Right forelimb (tissue), 1 donor: ENCODE measurements at regions not wholly inside any gene's neighbourhood (a gene's known extent, or its start where the extent isn't known, plus 50 kb on each side); places are given as distances from the start of the nearest gene placed in this dataset.

Experiments
- DNase-seq: peaks from one replicate; pipeline ENCODE4 v3.0.0-alpha.2; 2018

DNA sequence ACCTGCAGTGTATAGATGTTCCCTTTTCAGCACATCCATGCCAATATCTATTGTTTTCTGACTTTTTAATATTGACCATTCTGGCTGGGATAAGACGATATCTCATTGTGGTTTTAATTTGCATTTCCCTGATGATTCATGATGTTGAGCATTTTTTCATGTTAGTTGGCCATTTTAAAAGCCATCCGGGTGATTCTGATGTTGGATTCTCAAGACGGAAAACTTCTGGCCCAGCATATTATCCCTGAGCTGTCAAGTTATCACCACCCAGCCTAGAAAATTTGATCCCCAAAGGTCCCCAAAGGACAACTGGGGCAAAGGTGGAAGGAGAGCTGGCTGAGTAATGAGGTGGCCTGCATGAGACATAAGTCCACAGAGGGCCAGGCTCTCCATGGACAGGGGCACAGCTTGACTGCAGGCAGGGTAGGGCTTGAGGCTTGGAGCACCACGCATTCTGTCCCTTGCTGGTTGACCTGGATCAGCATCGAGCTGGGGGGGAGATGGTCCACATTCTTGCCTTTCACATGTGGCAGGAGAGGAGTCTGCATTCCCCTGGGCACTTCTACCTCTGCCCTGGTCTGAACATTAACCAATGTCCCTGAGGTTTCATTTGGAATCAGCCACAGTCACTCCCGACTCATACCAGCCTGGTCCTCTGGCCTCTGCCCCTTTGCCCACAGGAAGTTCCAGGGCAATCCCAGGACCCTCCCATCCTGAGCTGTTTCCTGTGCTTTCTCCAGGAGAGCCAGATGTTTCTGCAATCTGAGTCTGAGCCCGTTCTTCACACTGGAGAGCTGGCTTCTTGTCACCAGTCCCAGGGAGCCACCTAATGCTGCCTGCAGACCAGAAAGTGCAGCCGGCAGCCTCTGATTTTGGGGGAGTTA, 69.2 kb downstream of the ISG20 start:
- no peak for DNase-seq

DNA sequence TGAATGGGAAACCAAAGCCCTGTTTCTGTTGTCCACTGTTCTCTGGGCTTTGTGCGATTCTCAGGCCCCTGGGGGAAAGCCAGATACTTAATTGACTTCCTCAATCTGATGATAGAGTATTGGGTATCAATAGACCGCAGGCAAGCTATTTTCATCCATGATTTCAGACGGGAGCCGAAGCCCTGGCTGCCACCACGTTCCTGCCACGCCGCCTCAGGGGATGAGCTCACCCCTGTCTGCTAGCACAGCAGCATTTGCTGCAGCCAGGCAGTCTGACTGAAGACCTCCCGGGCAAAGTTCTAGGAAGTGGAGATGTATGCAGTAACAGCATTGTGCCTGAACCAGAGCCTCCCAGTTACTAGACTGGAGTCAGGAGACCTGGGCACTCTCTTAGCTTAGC, 69.8 kb downstream of the ISG20 start:
- no peak for DNase-seq

DNA sequence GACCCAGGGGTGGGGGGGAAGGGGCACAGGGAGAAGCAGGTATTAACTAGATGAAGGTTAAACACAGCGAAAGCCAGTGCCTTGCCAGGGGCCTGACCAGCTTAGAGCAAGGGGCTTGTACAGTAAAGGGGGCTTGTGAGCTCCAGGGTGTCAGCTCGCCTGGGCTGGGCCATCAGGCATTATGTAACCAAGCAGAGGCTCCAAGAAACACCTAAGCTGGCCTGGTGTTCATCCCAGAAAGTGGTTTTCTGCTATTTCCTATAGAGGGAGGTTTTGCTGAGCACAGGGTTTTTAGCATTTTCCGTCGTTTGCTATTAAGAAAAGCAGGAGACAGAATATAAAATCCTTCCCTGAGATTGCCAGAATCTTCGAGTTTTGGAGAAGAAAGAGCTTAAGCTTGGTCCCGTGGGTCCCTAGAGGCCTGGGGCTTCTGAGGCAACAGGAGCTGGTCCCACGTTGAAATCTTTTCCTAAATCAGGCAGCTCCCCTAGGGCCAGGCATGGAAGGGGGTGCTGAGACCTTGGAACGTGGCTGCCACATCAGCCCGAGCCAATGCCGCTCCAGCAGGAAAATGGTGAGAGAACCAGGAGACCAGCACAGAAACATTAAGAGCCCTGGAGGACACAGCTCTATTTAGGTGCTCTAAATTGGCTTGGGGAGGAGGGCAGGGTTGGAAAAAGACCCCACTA, 71.4 kb downstream of the ISG20 start:
- peak; percentile 70 for DNase-seq

DNA sequence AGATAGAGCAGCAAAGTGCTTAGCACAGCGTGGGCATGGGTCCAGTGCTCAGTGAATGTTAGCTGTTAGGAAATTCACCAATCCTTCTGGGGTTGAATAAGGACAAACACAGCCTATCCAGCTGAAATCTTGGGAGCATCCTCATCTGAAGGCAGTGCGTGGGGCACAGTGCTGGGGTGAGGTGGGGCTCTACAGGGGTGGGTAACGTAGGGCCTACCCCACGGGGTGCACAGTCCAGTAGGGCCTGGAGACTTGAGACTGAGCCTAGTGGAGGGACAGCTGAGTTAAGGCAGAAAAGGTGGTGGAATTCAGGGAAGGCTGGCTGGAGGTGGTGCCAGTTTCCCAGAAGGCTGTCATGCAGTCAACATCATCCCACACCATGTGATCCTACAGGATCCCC, 73.0 kb downstream of the ISG20 start:
- DNase-seq: no peak

DNA sequence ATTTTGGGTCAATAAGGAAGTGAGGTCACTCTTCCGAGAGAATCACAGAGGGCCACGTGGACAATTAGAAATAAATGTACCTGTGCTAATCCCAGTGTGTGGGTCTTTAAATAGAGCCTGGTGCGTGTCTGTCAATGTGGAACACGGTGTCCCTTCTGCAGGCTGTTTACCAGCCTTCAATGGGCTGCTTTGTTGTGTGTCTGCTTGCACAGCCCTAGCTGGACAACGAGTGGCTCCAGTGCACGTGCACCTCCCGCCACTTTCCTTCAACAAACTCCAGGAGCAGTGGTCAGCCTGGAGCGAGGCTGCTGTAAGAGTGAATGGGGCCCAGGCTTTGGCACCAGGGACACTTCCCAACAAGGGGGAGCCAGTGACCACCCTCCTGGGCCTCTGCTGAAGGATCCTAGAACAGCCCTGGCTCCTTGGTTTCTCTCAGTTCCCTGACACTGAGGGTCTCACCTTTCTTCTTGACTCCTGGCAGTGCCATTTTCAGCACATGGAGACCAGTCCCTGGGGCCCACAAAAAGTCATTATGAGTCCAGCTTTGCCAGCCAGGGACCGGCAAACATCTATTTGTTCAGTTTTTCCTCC, 76.1 kb downstream of the ISG20 start:
- no peak for DNase-seq

DNA sequence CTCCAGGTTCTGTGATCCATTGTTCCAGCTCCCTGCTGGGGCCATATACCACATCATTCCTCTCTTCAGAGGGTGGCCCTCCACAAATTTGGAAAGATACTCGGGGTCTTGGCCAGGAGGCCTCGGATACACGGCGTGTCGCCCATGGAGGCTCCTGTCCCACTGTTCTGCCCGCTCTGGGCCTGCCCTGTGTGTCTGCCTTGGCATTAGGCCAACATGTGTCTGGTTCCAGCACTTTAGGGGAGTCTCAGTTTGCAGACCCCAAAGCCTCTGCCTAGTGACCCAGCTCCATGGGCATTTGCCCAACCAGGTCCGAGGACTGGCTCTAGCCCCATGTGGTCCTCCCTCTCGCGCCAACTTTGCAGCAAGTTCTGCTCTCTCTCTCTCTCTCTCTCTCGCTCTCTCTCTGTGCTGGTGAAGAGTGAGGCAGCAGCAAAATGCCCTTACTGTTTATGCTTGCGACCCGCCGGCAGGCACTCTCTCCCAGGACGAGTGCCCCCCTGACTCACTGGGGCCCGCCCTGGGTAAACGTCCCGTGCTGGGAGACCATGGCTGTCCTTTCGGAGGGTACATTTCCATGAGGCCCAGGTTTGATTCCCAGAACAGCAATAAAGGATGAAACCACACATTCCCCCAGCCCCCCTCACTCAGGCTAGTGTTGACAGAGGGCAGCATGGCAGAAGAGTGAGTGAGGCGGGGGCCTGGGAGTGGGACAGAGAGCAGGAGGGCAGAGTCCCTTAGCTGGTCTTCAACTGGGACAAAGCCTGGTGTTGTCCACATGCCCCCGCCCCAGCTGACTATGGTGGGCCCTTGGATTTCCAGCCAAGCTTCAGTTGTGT, 77.9 kb downstream of the ISG20 start:
- DNase-seq: no peak

DNA sequence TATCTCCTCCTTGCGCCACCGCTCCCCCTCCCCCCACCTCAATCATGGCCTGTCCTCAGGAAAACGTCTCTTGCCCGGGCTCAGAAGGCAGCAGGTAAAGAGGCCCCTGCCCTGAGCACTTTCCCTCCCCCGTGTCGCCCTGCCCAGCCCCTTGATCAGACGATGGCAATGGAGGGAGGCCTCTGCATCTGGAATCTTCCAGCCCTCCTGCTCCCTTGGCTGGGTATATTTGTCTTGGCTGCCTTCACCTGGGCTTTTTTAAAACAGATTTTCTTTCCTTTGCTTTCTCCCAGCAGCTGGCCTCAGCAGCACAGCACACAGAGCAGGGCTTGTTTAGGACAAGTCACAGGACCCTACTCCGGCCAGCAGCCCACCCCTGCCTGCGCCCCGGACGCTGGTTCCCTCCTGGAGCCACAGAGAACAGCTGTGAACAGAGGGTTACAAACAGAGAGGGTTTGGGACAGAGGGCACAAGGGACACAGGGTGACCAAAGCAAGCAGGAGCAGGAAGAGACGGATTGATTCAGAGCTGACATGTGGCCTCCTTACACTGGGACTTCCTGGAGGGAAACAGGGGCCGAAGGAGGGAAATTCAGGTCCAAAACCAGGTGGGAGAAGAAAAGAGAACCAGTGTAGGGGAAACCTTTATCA, 78.7 kb downstream of the ISG20 start:
- no peak for DNase-seq

DNA sequence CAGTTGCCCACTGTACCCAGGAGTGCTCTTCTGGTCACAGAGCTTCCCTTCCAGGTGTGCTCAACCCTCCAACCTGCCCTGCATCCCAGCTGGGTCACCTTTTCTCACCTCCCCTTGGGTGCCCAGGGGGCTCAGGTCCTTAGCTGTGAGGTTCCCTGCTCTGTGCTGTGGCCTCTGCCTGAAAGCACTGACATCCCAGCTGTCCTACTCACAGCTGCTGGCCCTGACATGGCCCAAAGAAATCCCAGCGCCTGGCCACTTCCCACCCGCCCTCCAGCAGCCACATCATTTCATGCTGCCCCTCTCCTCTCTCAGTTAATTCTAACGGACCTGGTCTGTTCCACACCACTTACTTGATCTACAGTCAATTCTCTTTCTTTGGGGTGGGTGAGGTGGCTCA, 79.9 kb downstream of the ISG20 start:
- DNase-seq: no peak

DNA sequence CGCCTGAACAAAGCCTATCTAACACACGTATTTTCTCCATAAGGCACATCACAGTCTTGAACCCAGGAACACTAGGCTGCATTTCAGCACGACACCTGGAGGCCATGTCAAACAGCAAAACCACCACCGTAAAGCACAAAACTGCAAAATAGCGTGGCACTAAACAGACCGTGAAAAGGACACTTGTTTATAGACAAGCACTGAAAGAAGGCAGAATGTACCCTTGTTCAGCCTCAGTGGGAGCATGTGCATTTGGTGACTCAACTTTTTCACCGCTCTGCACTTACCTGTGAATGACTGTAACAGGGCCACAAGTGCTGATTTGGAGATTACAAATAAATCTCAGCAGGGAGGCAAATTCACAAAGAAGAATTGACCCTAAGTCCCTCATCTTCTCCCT, 80.8 kb downstream of the ISG20 start:
- no peak for DNase-seq

DNA sequence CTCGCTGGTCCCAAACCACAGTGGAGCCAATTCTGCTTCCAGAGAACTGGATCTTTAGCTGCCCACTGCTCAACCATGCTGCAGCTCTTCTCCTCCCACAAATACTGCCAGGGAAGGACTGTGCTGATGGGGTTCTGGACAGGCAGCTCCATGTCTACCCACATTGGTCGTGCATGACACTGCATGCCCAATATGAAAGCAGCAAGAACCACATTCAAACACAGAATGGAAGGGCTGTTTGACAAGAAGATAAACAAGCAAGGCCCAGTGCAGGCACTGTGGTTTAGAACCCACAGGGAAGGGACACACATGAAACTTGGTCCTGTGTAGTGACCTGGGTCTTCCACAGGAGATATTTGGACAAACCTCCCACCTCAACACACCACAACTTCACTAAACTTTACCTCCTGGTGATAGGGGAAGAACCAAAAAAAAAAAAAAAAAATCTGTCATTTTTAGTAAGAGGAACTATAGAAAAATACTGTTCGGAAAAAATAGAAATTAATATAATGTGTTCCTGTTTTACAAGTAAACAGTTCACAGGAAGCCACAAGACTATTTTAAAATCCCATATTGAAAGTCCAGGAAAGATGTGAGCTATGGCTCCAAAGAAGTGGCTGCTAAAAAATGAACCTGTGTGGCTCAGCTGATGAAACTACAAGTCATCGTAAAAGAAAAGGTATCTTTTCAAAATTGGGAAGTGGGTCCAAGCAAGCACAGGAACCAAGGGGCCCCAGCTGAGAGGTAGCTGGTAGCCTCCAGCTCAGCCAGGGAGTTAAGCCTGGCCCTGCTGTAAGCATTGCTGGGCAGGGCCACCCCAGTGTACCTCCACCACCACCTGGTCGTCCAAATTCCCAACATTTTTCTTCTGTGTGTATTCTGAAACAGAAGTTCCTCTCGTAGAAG, 77.7 kb upstream of the ACAN start:
- no peak for DNase-seq

DNA sequence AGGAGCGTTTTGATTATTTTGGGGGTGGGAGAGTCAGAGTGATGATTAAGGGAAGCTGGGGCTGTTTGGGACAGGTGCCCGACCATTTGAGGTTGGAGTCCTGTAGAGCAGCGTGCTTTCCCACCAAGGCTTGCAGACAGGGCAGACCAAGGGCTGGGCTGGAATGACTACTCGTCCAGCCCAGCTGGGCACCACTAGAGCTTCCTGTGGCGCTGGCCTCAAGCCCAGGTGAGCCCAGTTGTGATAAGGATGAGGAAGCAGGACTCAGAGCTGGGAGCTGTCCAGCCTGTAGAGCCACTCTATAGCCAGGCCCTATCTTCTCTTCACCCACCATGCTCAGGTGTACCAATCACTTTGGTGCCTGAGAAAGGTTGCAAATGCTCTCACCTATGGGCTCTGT, 75.8 kb upstream of the ACAN start:
- no peak for DNase-seq

DNA sequence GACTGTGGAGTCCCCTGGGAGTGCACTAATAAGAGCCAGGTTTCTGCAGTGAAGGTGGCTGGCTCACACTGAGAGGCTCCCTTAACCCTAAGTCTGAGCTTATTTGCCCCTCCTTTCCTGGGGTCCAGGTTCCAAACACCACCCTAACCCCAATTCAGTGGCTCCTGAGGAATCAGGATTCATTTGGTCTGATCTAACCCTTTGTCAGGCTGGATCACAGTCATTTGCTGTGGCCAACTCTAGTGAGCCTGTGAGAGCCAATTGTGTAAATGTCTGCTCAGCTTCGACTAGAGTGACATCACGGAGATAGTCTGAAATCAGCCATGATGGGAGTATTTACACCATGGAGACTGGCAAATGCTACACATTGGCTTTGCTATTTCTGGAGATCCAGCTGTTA, 73.7 kb upstream of the ACAN start:
- no peak for DNase-seq

DNA sequence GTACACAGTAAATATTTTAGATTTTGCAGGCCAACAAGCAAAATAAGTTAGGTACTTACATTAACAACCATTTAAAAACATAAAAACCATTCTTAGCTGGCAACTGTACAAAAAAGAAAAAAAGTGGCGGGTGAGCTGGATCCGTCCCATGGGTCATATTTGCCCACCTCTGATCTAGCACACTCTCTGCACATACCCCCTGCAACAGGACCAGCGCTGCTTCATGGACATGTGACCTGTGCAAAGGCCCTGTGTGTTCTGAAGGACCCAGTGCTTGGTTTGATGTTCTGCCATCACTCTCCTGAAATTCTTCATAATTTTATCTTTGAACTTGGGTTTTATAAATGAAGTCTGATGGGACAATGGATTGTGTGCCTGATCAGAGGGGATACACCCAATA, 72.5 kb upstream of the ACAN start:
- DNase-seq: no peak

DNA sequence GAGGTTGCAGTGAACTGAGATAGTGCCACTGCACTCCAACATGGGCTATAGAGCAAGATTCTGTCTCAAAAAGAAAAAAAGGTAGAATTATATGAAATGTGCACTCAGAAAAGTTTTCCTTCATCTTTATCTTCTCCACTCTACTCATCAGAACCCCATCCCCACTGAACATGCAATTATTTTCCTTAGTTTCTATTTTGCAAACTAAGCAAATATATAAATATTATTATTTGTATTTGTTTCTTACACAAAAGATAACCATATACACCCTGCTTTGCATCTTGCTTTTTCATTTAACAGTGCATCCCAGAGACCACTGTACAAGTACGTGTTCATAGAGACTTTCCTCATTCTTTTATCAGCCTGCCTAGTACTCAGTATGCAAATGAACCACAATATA, 68.0 kb upstream of the ACAN start:
- no peak for DNase-seq

DNA sequence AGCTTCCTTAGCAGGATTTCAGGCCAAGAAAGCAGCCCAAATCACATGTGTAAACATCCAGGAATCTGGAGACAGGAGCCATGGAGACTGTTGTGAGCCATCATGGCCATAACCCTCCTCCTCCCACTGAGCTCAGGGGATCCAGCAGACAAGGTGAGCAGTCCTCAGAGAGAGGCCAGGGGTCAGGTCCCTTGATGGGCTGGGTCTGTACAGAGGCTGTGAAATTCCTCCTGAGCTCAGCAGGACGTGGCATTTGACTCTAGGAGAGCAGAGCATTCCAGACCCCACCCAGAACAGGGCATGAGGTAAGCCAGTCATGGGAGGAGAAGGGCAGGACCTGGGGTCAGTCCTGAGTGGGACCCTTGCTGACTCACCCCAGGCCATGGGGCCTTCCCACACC, 67.0 kb upstream of the ACAN start:
- no peak for DNase-seq

DNA sequence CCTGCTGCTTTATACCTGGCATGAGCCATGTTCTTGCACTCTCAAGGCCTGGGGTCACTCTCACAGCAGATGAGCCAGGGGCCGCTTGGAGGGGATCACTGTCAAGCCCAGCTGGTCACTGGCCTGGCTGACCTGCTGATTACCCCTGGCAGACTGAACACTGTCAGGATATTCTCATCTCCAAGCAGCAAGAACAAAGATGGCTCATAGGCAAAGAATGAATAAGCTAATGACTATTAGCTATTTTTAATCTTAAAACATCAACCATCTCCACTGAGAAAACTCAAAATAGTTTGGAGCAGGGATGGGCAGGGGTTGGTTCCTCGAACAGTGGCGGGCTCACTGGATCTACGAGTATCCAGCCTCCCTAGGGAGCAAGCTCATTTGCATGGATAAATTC, 64.4 kb upstream of the ACAN start:
- no peak for DNase-seq

DNA sequence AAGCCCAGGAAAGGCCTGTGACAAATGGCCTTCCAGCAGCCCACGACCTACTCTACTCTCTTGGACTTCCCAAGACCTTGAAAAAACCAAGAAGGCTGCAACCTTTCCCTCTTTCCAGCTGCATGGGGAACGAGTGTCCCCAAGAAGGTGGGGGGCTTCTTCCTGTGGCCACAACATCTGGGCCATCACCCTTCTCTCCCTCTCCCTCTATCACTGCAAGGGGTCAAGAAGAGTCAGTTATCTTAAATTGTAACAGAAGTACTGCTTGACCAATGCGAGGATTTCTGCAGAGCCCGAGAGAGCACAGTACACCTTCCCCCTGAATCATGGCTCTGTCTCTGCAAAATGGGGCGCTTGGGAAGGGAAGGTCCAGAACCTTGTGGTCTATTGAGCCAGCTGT, 63.7 kb upstream of the ACAN start:
- no peak for DNase-seq

DNA sequence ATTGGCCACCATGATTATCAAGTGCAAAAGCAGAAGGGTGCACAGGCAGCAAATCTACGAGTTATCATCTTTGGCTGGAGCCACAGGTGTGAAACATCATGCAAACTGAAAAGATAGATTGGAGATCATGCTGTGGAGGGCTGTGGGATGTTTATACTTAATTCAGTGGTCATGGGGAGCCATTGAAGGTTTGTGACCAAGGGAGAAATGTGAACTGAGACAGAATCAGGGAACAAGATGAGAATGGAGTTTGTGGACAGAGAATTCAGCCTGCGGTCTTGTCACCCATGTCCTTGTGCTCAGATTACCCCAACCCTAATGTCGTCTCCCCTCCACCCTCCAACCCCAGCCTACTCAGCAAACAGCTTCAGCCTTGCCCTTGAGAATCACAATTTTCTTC, 62.9 kb upstream of the ACAN start:
- no peak for DNase-seq

DNA sequence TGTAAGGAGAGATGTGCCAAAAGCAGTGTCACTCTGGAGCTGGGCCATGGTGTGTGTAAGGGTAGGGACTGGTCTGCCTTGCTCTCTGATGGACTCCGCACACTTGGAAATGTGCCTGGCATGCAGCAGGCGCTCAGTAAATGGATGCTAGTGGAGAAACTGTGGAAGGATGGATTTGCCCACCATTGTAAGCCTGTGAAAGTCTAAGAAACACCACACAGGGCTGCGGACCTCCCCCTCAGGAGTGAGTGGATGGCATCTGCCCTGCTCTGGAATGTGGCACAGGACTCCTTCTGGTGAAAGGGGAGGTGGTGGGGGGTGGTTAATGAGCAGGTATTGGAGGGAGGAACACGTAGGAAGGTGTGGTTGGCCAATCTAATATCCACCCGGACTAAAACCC, 62.2 kb upstream of the ACAN start:
- DNase-seq: no peak

DNA sequence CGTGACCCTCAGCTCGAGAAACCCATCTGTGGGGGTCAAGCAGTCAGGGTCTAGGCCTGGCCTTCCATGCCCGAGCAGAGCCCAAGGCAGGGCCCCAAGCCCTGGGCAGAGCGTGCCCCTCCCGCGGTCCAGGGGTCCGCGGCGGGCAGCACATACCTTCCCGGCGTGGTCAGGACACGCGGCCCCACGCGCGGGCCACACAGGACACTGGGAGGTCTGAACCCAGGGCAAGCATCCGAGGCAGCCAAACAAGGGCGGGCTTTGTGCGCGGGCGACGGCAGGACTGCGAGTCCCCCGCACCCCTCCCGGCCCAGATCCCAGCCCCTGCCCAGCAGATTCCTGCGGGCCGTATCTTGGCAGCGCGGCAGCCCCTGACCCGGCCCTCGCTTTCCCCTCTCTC, 61.6 kb upstream of the ACAN start:
- peak; percentile 55 for DNase-seq

DNA sequence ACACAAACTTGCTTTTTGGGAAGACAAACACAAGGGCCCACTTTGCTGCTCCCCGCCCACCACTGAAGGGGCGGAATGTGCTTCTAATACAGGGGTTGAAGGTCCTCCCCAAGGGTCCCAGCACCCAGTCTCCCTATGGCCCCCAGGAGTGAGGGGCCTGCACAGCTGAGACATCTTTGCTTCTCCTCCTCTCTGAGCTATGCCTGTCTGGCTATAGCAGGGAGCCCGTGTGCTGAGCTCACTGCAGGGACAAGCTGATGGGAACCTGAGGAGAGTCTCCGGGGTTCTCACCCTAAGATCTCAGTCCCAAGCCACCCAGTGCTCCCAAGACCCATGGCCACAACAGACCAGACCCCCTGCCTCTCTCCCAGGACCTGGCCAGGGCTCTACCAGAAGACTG, 61.1 kb upstream of the ACAN start:
- no peak for DNase-seq

DNA sequence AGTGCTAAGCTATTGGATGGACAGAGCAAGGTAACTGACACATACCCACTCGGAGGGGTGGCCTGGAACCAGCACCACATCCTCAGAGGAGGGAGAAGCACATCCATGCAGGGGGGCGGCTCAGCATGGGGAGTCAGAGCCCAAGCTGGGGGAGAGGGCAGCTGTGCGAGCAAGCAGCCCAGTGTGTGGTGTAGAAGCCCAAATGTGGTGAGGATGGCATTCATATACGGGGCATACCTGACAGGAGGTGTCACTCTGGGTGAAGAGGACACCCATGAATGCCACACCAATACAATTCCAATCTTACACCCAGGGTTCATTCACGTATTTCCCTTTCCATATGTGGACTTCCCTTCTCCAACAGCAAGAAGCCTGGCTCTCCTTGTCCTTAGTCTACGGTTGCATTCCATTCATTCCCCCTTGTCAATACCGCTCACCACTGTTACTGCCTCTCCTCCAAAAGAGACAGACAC, 58.7 kb upstream of the ACAN start:
- DNase-seq: no peak
